ENCODE measurements at regions not wholly inside any gene's neighbourhood (a gene's known extent, or its start where the extent isn't known, plus 50 kb on each side); places are given as distances from the start of the nearest gene placed in this dataset.

- TF ChIP-seq CTCF (IDR thresholded peaks at IDR 0.05; ENCODE audit: low read depth, low read length): no peak
- H3K4me3 ChIP-seq (ENCODE audit: low read depth, low read length): peak overlapping the region; percentile 23; the same call in 1 of the 2 replicates
Measured at GRCh38 chr6:169145496-169145895, 108.2 kb downstream of the THBS2 start.

DNA sequence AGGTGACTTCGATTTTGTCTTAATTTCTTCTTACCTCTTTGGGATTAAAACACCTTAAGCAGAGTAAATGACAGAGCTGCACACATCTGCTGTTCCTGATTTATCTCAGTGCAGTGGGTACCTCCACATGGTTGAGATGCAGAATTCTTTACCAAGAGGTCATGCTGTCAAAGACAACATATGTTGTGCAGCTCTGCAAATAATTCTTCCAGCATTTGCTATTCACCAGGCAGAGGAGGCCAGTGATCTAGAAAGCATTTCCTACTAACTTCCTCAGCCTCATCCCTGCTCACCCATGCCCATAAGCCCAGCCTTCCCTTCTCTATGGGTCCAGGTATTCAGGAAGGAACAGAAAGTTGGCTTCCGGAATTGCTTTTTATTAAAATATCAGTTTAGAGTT, 109.3 kb downstream of the THBS2 start:
- no peak for TF ChIP-seq CTCF (IDR thresholded peaks at IDR 0.05; ENCODE audit: low read depth, low read length)
- no peak overlapping the region for H3K4me3 ChIP-seq (ENCODE audit: low read depth, low read length)

DNA sequence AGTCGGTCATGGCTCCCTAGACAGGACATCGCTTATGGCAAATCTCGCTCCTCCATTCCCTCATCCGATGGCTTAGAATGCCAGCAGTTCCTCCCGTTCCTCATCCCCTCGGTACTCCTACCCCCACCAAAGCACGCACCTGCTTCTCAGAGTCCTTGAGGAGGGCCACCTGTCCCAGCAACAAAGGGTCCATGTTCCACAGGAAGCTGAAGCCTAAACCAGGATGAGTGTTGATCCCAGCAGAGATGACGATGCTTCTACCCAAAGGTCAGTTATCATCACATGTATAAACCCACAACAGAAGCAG, 111.2 kb downstream of the THBS2 start:
- TF ChIP-seq CTCF (IDR thresholded peaks at IDR 0.05; ENCODE audit: low read depth, low read length): no peak
- H3K4me3 ChIP-seq (ENCODE audit: low read depth, low read length): no peak overlapping the region

DNA sequence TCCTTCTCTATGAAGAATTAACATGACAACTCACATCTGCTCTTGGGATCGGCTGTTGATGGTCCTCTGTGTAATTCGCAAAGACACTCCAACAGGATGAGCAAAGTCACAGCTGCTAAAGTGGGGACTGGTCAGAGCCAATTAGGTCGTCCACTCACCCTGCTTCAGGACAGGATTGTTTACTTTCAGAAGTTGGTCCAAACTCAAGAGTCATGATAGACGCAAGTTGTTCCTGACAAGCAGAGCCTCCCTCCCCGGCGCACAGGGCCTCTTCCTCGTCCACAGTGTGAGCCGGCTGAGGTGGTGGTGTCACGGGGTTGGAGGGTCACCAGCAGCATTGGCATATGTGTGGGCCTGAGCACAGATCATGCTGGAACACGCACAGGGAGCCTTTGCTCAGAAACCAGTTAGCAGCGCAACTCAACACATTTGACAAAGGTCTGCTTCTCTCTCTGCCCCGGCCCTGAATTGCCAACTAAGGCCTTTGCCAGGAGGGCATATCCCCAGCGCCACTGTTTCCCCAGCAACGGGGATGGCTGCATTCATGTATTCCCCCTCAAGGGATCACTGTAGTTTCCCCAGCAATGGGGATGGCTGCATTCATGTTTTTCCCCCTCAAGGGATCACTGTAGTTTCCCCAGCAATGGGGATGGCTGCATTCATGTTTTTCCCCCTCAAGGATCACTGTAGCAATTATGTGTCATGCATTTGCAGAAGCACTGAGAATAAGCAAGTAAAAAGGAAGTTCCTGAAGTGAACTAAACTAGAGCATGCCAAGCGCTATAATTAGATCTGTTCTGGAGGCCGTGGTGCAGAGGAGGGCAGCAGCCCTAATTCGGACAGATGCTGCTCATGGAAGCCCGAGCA, 111.7 kb downstream of the THBS2 start:
- H3K4me3 ChIP-seq (ENCODE audit: low read depth, low read length): no peak overlapping the region
- TF ChIP-seq CTCF (IDR thresholded peaks at IDR 0.05; ENCODE audit: low read depth, low read length): no peak

DNA sequence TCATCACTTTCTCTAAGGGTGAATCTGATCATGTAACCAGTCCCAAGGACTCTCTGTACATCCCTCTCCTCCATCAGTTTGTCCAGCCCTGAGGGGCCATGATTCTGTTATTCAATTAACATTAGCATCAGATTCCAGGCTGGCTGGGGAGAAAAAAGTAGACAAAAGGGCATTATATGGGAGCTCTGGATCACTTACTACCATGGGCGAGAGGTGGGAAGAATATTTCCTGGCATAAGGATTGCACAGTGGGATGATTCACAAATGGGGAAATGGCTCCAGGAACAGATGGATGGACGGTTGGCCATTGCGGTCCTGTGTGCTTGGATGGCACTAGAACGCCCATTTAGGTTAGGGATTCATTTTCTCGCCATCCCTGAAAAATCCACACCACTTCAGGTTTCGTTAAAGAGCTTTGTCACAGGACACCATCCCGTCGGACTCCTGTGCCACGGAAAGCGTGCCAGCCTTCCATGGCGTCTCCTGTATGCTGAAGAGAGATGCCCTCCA, 112.6 kb downstream of the THBS2 start:
- TF ChIP-seq CTCF (IDR thresholded peaks at IDR 0.05; ENCODE audit: low read depth, low read length): no peak
- H3K4me3 ChIP-seq (ENCODE audit: low read depth, low read length): no peak overlapping the region

DNA sequence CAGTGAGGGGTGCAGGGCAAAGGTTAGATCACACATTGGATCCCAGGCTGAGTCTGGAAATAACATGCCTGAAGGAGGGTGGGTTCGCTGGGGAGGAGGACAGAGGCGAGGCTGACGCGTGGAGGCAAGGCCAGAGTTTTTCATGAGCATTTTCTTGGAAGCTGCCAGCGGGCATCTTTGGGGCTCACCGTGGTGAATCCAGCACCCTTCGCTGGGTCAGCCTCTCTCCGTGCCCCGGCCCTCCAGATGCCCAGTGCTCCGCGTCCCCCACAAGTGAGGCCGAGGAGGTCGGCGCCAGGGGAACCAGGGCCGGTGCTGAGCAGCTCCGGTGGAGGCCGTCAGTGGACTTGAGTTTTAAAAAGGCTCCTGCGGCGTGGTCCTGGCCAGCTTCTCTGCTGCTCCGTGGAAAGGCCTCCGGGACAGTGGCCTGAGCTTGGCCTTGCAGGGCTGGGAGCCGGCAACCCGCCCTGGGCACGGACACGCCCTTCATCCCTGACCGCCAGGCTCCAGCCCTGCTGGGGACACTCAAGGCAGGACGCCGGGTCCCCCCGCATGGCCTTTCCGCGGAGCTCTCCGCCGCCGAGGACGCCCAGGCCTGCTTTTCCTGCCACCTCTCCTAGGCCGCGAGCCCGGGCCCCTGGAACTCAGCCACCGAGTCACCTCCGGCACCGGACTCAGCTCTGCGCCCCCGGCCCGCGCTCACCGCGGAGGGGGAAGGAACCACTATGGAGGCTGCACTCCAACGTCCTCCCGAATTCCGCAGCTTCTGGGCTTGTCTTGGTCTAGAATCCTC, 114.3 kb downstream of the THBS2 start:
- no peak overlapping the region for H3K4me3 ChIP-seq (ENCODE audit: low read depth, low read length)

More for the DNA sequence above, 114.3 kb downstream of the THBS2 start:
- TF ChIP-seq CTCF (IDR thresholded peaks at IDR 0.05; ENCODE audit: low read depth, low read length): no peak
